NCI-H345 treated with DMSO at 0.1 percent for 48 hours (cell line): ENCODE measurements at regions not wholly inside any gene's neighbourhood (a gene's known extent, or its start where the extent isn't known, plus 50 kb on each side); places are given as distances from the start of the nearest gene placed in this dataset.

Experiments used
- DNase-seq: peaks from one replicate; lab custom pipeline; 2025; ENCODE audit not compliant: unreplicated experiment; lab: John Stamatoyannopoulos, UW

GRCh38 chr14:22168092-22168955, 420.7 kb downstream of the DAD1 start:
- no peak for DNase-seq

GRCh38 chr14:22164616-22165015, 424.4 kb downstream of the DAD1 start:
- DNase-seq, result no peak

DNA sequence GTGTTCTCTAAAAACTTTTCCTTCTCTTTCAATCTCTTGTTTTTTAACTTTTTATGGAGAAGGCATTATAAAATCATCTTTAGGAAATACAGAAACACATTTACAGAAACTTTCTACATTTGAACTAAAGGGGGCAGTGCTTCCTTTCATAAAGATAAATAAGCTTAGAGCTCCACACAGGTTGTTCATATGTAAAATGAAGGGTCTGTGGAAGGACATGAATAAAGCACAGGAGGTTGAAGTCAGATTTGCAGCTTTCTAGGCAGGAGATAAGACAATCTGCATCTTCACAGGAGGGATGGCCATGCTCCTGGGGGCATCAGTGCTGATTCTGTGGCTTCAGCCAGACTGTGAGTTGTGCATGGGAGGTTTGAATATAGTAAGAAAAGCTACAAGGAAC, 426.0 kb downstream of the DAD1 start:
- DNase-seq, result no peak

DNA sequence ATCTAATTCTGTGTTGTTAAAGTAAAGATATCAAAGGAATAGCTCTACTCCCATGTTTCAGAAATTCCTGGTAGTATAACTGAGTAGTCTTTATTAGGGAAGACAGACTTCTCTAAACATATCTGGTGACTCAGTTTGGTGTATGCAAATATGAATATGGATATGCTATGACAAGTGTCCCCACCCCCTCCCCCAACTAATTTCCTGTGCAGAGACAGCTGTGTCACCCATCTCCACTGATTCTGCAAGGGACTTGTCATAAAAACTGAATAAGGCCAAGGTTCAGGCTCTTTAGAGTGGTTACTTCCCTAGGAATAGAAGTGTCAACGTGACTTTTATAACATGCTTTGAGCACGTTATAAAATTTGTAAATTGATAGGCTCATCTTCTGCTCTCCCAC, 429.1 kb downstream of the DAD1 start:
- DNase-seq, result no peak

GRCh38 chr14:22159099-22159498, 429.9 kb downstream of the DAD1 start:
- no peak for DNase-seq

DNA sequence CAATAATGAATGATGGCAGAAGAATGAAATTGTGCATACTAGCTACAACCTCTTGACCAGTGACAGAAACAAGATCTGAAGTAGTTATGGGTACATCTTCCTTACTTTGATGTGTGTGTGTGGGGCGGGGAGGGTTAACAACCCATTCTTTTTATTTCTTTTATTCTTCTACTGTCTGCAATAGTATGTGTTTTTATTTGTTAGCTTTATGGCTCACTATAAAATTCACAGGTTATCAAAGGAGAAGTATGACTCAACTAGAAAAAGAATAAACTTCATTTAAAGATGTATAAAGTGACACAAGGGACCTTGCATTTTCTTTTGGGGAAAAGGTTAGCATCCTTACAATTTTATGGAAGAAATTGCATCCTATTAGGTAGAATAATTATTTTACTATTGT, 430.5 kb downstream of the DAD1 start:
- no peak for DNase-seq

GRCh38 chr14:22155571-22155970, 433.5 kb downstream of the DAD1 start:
- no peak for DNase-seq

GRCh38 chr14:22152903-22153302, 436.1 kb downstream of the DAD1 start:
- DNase-seq, result no peak

DNA sequence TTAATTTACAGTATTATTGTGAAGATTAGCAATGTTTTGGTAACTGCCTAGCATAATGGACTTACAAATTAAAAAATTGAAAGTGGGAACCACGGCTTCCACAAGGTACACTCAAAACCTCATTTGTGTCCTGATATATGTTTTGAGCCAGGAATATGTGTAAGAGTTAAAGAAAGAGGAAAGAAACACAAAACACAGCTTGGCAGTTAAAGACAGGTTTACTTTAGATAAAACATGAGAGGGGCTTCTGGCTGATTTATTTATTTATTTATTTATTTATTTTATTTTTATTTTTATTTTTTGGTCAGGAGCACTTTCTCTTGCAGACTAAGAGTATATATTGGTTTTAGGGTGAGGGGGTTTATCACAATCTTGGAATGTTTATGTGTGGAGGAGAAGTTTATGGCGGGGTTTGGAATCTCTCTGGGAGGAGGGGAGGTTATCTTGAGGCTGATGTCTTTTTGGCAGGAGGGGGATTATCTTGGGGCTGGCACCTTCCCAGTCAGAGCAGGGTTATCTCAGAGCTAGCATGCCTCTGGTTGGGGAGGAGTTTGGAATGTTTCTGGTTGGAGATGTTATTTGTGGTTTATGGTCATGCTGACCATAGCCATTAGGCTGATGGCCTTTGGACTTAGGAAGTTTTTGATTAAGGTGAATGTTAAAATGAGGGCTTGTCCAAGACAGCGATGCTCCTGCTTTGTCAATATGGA, 436.7 kb downstream of the DAD1 start:
- DNase-seq, result no peak

DNA sequence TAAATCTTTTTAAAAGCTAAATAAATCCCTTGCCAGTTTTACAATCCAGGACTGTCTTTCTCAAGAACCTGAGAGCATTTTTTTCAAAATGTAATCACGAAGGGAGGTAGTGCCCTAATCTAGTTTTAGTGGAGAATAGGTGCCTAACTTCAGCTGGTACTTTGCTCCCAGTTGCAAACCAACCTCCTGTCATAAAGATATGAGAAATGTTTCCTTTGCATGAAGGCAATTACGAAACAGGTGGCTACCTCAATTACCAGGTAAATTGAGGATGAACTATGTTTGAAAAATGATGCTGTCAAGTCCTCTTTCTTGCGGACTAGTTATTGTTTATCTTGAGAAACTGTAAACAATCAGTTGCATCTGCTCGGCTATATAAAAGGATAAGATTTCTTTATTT, 437.9 kb downstream of the DAD1 start:
- DNase-seq, result no peak

- DNase-seq, result no peak
These were observed 440.0 kb downstream of the DAD1 start for GRCh38 chr14:22149058-22149457.

DNA sequence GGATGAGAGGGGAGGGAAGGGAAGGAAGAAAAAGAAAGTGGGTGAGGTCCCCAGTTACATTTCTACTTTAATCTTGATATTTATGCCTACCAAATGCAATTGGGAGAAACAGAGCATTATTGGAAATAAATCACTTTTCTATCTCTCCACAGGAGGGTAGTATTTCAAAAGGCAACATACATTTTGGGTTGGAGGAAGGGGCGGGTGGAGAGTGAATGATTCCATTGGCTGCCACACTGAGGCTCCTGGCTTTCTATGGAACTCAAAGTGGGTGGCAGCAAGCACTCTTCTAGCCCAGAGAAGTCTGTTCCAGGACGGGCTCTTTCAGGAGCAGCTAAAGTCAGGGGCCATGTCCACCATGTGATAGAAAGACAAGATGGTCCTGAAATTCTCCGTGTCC, 441.3 kb downstream of the DAD1 start:
- DNase-seq, result no peak

GRCh38 chr14:22143363-22143762, 445.7 kb downstream of the DAD1 start:
- no peak for DNase-seq

DNA sequence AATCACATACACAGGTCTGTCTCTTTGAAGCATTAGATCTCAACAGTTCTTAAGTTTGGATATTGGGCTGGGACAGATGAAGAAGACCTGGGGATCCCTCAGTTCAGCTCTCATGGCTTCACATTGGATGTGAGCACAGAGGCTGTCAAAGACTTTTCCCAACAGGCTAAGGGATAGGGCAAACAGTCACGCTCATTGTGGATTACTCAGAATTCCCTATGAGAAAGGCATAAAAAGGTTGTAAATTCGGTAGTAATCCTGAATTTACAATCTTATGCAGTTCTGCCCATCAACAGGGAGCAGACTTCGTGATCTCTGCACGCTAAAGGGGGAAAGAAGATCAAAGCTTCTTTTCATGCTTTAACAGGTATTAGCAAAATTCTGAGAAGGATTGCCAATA, 448.4 kb downstream of the DAD1 start:
- DNase-seq, result no peak

GRCh38 chr14:22131749-22132476, 457.1 kb downstream of the DAD1 start:
- DNase-seq, result no peak

DNA sequence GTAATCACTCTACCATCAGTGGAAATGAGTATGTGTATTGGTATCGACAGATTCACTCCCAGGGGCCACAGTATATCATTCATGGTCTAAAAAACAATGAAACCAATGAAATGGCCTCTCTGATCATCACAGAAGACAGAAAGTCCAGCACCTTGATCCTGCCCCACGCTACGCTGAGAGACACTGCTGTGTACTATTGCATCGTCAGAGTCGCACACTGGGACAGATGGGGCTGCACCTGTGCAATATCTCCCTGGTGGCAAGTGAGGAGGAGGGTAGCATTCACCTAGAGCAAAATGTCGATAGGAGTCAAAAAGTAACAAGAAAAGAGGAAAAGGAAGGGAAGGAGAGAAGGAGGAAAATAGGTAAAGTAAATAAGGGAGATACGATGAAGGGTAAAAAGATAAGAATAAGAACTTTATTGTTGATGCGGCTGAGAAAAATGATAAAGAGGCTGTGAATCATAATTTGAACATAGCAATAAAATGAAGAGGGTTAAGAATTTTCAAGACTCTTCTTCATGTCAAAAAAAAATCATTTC, 450.5 kb upstream of the OR4E1 start:
- no peak for DNase-seq

DNA sequence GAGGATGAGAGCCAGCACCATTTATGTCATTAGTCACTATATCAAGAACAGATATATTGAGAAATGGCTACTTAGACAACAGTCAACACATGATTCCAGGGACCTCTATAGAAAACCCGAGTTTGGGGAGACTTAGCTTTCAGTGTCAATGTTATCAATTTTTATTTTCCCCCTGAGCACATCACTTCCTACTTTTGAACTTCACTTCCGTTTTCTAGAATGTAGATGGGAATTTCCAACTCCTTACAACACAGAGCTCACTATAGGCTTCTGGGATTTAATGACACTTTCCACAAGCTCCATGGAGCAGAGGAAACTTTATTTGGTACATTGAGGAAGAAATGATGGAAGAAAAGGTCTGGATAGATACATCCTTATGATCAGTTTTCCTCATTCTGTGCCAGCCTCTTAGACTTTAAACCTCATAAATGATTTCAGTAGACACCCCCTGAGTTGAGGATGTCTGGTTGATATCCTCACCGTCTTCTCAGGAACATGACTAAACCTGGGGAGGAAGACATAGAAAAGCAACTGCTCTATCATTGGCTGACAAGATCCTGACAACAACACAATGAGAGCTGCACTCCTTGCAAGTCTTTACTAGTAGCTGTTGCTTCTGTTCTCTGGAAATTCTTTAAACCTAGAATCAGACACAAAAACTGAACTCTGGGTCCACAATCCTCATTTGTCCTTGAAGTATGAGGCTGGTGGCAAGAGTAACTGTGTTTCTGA, 449.4 kb upstream of the OR4E1 start:
- DNase-seq, result no peak

DNA sequence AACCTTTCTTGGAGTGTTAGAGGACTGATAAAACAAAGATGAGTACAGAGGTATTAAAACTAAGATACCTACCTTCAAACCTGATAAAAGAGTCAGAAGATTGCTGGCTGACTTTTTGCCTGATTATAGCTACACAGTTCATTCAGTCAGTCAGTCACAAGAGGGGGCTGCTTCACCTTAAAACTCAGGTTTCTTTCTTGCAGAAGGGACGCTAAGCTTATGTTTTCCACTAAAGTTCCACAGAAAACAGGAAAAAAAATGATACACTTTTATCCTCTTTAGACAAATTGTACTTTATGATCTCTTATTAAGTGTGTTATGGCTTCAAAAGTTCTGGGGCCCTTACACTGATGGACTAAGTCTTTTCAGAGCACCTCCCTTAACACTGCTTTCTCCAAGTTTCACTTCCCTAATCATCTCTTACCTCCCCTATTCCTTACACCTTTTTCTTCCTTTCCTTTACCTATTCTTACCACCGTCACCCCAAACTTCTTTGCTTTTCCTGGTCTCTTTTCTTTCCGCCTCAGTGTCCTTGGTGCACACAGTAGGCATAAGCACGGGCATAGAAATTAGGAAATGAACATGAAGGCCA, 448.7 kb upstream of the OR4E1 start:
- DNase-seq, result no peak

DNA sequence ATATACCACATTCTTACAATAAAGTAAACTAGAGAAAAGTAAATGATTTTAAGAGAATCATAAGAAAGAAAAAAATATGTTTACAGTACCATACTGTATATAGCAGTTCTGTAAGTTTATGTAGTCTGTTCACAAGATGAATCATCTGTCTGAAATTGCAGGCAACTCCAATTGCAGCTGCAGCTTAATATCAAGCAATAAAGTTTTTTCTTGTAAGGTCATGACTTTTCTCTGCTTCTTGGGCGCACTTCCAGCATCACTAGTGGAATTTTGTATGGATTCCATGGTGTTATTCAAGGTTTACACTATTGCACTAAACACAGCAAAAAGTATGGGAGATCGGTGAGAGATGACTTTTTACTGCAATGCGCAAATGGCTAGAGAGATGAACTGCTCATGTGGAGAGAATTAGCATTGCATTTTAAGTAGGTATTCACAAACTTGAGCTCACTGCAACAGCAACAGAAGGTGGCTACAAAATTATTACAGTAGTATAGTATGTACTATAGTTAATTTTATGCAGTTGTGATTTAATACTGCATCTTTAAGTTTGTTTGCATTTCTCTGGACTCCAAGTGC, 445.4 kb upstream of the OR4E1 start:
- no peak for DNase-seq

DNA sequence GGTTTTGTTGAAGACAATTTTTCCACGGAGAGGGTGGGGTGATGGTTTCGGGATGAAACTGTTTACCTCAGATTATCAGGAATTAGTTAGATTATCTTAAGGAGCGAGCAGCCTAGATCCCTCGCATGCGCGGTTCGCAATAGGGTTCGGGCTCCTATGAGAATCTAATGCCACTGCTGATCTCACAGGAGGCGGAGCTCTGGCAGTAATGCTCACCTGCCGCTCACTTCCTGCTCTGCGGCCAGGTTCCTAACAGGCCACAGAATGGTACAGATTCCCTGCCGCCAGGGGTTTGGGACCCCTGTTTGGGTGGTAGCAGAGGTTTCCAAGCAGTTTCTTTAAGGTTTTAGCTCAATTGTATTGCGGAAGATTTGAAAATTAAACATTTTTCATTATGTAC, 439.8 kb upstream of the OR4E1 start:
- no peak for DNase-seq
